LNCaP clone FGC (cell line): ENCODE measurements at regions not wholly inside any gene's neighbourhood (a gene's known extent, or its start where the extent isn't known, plus 50 kb on each side); places are given as distances from the start of the nearest gene placed in this dataset.

Experiments
- DNase-seq: peaks from one replicate; pipeline ENCODE4 v3.0.0-alpha.2; 2011; ENCODE audit warnings: low read depth
- H3K4me3 ChIP-seq: 2 replicates; pipeline ENCODE4 v1.5.1; 2011; ENCODE audit warnings: mild to moderate bottlenecking, low read depth, low read length, control low read depth
- TF ChIP-seq, protein P1 (sequence below): IDR thresholded peaks from 2 replicates; pipeline ENCODE4 v1.5.1; 2012; ENCODE audit warnings: mild to moderate bottlenecking; ENCODE audit not compliant: control insufficient read depth, insufficient read depth; ENCODE audit errors: extremely low read depth

DNA sequence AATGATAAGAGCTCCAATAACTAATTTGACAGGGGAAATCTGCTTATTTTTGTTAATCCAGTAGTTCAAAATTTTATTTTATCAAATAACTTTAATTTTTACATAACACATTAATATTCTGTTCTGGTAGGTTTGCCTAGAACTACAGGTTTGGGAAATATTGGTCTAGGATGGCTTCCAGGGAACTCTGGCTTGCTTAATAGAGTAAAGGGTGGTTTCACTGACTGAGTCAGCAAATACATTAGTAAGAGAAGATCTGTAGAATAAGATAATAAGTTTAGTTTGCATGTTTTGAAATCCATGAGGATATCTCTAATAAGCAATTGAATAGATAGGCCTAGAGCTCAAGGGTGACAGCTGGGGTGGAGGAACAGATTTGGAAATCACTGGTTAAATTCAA, 500.7 kb downstream of the ZNF674 start:
- DNase-seq: no peak
- TF ChIP-seq, protein P1, sequence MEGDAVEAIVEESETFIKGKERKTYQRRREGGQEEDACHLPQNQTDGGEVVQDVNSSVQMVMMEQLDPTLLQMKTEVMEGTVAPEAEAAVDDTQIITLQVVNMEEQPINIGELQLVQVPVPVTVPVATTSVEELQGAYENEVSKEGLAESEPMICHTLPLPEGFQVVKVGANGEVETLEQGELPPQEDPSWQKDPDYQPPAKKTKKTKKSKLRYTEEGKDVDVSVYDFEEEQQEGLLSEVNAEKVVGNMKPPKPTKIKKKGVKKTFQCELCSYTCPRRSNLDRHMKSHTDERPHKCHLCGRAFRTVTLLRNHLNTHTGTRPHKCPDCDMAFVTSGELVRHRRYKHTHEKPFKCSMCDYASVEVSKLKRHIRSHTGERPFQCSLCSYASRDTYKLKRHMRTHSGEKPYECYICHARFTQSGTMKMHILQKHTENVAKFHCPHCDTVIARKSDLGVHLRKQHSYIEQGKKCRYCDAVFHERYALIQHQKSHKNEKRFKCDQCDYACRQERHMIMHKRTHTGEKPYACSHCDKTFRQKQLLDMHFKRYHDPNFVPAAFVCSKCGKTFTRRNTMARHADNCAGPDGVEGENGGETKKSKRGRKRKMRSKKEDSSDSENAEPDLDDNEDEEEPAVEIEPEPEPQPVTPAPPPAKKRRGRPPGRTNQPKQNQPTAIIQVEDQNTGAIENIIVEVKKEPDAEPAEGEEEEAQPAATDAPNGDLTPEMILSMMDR: no peak
- no peak overlapping the region for H3K4me3 ChIP-seq

DNA sequence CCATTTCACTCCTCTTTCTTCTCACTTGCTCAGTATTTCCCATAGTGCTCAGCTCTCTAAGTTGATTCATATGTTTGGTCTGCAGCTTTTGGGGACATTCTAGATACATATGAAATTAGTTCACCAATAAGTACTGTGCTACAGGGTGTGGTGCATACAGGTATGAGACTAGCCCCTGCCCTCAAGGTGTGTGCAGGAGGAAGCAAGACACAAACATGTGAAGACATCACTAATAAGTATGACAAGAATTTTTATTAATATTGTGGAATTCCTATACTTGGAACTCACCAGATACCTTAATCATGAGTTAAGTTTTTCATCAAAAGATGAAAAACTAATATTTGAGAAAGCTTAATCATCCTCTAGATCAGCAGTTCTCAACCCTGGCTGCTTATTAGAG, 505.2 kb downstream of the ZNF674 start:
- no peak overlapping the region for H3K4me3 ChIP-seq
- no peak for DNase-seq
- TF ChIP-seq, protein P1: no peak

DNA sequence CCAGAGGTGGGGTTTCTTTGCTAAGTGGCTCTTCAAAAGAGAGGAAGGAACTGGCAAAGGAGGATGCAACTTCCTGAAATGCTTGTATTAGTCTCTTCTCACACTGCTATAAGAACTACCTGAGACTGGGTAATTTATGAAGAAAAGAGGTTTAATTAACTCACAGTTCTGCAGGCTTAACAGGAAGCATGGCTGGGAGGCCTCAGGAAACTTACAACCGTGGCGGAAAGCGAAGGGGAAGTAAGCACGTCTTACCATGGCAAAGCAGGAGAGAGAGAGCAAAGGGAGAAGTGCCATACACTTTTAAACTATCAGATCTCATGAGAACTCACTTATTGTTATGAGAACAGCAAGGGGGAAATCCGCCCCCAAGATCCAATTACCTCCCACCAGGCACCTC, 505.7 kb downstream of the ZNF674 start:
- DNase-seq: no peak
- TF ChIP-seq, protein P1: no peak
- no peak overlapping the region for H3K4me3 ChIP-seq

DNA sequence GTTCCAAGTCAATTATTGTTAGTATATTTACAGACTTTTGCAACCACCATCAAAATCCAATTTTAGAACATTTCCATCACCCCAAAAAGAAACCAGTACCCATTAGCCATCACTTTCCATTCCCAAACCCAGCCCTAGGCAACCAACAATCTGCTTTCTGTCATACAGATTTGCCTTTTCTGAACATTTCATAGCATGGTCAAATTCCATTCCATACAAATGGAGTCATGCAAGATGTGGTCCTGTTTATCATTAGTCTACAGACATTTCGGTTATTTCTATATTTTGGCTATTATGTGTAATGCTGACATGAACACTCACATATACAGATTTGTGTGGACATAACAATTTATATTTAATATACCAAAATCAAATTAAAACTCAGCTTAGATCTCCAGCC, 508.7 kb downstream of the ZNF674 start:
- no peak overlapping the region for H3K4me3 ChIP-seq
- DNase-seq: no peak
- TF ChIP-seq, protein P1: no peak

DNA sequence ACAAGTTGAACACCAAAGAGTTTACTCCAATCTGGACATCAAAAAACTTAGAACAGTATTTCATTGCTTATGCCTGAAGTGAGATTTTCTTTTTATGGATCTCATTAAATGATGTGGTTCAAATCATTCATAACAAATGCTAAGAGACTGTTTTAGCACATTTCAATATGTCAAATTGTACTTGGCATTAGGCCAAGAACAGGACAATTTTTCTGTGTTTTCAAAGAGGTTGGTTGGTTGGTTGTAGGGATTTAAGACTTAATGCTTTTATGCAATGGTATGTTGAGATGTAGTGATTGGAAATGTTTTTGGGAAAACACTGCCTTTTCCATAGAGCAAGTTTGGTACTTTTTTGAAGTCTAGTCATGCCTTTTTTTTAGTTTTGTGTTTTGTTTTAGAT, 510.4 kb downstream of the ZNF674 start:
- H3K4me3 ChIP-seq: no peak overlapping the region
- TF ChIP-seq, protein P1: no peak
- no peak for DNase-seq

DNA sequence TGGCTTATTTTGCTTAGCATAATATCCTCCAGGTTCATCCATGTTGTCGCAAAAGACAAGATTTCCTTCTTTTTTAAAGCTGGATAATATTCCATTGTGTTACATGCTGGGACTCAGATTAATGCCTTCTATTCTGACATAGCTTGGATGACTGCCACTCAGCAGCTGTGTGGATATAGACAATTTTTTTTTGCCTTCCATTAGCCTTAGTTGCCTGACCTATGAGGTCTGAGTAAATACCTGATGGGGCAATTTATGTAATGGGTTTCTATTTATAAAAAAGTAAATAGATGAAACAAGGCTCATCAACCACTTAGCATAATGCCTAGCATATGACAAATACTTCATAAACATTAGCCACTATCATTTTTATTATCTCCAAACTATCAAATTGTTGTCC, 515.4 kb downstream of the ZNF674 start:
- no peak for DNase-seq
- H3K4me3 ChIP-seq: no peak overlapping the region
- TF ChIP-seq, protein P1: no peak

DNA sequence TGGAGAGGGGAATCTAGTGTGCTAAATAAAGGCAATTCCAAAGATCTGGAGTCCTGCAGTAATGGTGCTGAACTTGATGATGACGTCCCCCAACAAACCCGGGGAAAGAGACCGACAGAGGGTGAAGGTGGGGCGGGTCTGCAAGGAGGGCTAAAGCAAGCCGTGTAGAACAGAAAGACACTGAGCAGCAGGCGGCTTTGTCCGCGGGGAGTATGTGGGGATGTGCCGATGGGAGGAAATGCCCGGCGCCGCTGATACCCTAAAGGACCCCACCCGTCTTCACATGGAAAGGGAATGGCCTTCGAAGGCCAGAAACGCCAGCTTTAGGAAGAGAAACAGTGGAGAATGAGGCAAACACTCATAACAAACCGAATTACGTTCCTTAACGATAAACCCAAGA, 528.9 kb downstream of the ZNF674 start:
- DNase-seq: no peak
- H3K4me3 ChIP-seq: no peak overlapping the region
- TF ChIP-seq, protein P1: no peak
